CD4-positive, alpha-beta T cell treated with Interleukin-21 for 1 hour (primary cell): ENCODE measurements at regions not wholly inside any gene's neighbourhood (a gene's known extent, or its start where the extent isn't known, plus 50 kb on each side); places are given as distances from the start of the nearest gene placed in this dataset.

Experiments used
- DNase-seq: peaks from one replicate; pipeline ENCODE4 v3.0.0-alpha.2; 2020

- no peak for DNase-seq
Observed at GRCh38 chr11:39288011-39288410, 2171.4 kb downstream of the LRRC4C start.

DNA sequence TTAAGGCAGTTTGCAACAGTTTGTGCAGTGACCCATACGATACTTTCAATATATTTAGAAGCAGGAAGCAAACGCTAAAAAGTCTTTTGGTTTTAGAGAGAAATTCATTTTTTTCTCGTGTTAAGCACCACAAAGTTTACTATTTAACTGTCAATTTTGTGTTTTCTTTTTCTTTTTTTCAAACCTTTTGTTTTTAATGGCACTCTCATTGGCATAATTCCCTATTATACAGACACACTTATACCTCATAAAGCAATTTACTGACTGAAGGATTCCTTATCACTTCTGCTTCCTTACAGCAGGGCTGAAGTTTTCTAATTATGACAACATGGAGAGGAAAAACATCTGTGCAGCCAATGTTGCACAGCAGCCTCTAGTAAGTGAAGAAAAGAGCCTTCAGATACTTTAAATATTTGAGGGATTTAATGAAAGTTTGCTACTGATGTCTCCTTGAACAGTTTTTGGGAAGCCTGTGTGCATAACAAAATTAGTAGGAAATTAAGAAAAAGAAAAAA, 2191.2 kb downstream of the LRRC4C start:
- no peak for DNase-seq

DNA sequence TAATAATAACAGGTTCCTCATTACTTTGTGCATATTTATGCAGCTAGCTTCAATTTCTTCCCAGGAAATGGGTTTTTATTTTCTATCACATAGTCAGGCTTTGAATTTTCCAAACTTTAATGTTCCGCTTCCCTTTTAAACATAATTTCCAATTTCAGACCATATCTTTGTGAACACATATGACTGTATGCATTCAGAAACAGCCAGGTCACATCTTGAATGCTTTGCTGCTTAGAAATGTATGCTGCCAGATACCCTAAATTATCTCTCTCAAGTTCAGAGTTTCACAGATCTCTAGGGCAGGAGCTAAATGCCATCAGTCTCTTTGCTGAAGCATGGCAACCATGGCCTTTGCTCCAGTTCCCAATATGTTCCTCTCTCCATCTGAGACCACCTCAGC, 2203.8 kb downstream of the LRRC4C start:
- DNase-seq = no peak

- DNase-seq = no peak
Observed at GRCh38 chr11:39249566-39250365, 2209.7 kb downstream of the LRRC4C start.

DNA sequence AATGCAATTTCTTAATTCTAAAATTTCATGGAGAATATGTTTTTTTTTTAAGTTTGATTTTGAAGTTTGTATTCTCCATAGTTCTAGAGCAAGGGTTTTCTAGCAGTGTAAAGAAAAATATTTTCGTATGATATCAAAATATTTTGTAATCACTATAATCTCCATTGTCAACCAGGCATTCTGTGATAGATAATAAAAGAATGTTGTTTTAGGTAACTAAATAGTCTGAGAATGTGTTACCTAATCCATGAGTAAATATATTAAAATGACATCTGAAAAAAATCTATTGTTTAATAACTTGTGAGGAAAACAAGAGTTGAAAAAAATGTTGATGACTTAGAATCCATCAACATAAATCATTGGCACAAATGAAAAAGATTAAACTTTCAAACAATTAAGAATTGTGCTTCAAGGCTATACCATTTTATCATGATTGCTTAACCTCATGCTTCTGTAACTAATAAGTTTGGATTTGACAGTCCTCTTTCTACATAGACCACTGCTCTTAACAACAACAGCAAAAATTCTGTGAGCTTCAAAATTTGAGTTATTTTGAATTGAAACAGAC, 2211.8 kb downstream of the LRRC4C start:
- no peak for DNase-seq

DNA sequence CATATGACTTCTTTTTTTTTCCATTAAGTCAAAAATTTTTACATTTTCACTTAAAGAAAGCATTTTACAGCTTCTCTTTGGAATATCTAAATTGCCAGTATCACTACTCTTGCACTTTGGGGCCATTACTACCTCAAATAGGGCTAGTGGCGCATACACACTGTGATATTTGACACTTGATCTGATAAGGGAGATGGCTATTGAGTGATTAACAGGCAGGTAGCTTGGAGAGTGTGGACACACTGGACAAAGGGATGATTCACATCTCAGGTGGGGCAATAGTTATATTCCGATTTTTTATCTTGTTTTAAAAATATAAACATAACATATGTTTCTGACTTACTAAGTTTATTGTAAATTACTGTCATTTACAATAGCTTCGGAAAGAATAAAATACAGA, 2219.9 kb downstream of the LRRC4C start:
- no peak for DNase-seq

DNA sequence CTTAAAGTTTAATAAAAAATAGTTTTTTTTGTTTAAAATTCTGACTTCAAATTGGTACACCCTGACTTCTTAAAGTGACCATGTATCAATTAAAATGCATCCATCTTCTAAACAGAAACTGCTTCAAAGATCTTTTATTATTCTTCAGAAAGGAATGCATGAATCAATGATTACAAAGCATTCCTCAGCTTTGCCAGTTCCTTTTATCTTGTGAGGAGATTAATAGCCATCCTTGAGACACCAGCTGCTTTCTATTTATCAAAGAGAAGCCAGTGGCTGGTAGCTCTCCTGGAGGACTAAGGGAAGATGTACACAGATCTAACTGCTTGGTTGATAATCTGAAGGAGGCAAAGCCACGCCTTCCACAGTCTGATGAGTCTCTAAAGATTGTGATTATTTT, 2222.5 kb downstream of the LRRC4C start:
- DNase-seq = no peak

DNA sequence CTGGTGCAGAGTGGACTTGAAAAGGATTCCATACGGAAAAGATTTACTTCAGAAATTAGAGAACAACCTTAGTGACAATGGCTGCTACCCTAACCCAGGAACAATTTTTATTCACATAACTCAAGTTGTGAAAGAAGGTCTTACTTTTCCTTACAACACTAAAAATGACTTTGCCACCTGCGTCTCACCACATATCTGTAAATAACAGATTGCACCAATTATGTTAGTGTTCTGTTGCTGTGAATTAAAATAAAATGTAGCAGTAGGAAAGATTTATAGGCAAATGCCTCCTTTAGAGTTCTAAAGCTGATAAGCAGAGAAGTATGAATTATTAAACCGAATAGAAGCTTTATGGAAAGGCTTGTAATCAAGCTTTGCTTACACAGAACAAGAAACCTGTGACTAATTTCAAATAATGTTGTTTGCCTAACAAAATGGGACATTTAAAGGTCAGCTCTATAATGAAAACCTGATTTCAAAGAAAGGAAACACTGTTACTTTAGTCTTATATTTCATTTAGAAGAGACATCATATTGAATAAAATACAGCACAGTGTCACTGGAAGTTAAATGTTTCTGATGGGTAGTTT, 2237.8 kb downstream of the LRRC4C start:
- DNase-seq = no peak

DNA sequence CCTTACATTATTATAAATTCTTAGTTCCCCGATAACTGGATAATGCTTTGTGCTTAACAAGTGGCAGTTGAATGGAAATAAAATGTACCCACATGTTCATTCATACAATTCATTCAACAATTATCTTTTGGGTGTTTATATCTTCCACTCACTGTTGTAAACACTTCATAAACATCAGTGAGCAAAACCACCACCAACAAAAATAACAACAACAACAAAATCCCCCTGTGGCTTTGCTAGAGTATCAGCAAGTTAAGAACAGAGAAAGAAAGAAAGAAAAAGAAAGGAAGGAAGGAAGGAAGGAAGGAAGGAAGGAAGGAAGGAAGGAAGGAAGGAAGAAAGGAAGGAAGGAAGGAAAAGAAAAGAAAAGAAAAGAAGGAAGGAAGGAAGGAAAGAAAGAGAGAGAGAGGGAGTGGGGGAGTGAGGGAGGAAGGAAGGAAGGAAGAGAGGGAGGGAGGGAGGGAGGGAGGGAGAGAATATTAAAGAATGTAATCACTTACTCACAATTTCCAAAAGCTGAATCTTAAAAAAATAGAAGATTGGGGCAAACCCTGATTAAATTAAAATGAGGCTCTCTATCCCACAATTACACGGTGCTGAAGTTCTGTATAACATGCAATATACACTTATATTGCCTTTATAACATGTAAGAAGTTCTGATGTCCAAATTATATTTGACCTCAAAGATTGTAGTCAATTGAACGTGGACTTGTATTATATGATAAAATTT, 2238.8 kb downstream of the LRRC4C start:
- no peak for DNase-seq

DNA sequence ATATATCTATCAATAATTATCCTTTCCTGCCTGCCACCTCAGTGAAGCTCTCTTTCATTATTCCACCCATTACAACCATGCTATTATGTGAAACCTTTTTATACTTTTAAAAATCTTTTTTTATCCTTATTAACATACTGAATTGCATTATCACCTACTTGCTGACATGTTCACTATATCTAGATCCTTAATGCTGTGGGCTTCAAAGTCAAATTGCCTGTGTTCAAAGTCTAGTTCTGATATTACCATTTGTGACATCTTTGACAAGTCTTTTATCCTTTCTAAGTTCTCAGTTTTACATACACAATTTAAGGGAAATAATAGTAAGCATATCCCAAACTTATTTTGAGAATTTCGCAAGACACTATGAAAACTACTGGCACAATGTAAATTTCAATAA, 2239.4 kb downstream of the LRRC4C start:
- DNase-seq = no peak

DNA sequence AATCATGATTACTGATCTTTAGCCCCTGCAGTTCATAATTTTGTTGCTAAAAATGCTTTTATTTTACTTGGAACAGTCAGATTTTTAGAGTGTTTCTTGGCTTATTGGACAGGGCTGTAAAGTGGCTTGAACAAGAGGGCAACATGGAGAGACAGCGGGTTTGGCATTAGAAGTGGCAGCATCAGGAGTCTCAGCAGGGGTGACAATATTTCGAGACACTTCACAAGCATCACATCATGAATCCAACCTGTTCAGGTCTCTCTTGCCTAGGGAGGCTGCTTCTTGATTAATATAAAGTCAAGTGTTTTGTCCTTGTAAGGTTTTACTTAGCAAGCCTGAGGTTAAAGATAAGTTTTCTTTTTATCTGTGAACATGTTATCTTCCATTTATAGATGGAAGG, 2249.5 kb downstream of the LRRC4C start:
- no peak for DNase-seq

DNA sequence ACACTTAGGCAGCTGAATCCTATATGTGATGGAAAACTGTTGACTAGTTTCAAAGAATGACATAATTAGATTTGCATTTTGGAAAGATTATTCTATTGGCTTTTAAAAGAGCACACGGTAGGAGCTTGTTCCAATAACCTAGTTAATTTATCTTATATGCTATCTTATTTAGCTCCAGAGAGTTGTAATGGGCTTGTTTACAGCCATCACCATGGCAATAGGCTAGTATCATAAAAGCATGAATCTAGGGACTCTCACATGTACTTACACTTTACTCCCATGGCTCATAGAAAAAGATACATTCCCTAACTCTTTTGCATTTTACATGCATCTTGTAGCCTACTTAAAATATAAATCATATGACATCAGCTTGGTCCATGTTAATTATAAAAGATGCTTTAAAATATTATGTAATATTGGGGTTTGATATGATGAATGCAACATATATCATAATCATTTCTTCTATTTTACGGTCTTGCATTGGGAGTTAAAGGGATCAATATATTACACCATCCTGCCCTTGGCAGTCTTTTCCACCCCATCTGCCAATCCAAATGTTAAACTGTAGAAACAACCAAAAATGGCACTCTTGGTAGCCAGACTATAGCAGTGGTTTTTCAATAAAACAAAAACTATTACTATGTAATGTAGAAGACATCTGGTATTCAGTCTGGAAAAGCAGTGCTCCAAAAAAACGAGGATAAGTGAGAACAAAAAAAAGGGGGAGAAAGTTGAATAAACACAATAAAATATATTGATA, 2254.0 kb downstream of the LRRC4C start:
- no peak for DNase-seq

GRCh38 chr11:39192671-39193070, 2266.8 kb downstream of the LRRC4C start:
- DNase-seq = no peak

GRCh38 chr11:39190751-39191150, 2268.7 kb downstream of the LRRC4C start:
- no peak for DNase-seq

GRCh38 chr11:39177678-39178077, 2281.8 kb downstream of the LRRC4C start:
- no peak for DNase-seq

GRCh38 chr11:39174965-39175364, 2284.5 kb downstream of the LRRC4C start:
- DNase-seq = no peak

GRCh38 chr11:39174196-39174595, 2285.3 kb downstream of the LRRC4C start:
- no peak for DNase-seq

DNA sequence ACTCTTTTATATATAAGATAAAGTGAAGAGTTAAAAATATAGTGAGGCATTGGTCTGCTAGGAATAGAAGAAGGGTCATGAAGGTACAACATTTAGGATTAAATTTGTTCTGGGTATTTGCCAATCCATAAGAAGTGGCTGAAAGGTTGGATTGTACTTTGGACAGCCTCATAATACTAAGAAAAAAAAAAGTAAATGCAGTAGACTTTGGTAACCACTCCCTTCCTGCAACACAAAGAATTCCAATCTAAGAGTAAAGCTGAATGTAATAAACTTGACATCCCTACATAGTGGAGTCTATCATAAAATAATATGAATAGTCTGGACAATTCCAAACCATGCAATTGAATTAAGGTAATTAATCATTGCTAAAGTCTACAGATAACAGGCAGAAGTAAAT, 2294.4 kb downstream of the LRRC4C start:
- DNase-seq = no peak

DNA sequence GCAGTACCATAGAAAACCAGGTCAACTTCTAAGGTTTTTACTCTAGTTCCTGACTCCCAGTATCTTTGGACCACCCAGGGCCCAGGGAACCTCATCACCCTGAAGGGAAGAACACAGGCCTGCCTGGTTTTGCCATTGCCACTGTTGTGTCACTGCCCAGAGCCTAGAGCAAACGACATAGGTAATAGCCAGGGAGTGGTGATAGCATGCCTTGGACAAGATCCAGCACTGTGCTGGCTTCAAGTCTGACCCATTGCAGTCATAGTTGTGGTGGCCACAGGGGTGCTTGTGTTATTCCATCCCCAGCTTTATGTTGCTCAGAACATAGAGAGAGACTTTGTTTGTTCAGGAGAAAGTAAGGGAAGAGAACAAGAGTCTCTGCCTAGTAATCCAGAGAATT, 2310.2 kb downstream of the LRRC4C start:
- no peak for DNase-seq

DNA sequence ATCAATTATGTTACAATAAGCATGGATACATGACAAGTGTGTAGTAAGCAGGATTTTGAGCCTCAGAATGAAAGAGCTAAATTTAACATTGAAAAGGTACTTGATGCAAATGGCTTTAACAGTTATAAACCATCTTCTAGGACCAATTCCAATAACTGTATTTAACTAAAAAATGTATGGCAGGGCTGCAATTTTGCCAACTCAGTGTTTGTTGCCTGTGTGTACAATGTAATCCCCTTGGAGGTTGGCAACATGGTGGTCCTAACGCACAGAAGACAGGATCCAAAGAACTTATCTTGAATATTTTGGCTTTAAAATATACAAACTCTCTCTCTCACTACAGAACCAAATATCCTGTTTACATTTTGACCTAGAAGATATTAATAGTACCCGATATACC, 2314.1 kb downstream of the LRRC4C start:
- DNase-seq = no peak

GRCh38 chr11:39144351-39145130, 2314.9 kb downstream of the LRRC4C start:
- DNase-seq = no peak

DNA sequence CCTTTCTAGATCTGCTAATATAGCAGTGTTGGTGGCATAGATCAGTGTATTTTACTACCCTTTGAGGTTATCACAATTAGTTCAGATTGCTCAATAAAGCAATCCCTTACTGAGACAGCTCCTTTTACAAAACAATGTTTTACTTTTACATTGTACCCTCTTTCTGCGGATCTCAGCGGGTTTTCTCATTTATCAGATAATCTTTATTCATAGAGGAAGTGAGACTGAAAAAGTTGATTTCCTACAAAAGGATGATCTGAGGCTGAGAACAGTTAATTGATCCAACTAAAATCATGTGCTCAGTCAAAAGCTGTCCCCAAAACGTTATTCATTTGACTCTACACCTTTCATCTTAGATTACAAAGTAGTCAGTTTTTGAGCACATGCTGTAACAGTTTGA, 2319.9 kb downstream of the LRRC4C start:
- DNase-seq = no peak
